D721Med (cell line): ENCODE measurements at regions not wholly inside any gene's neighbourhood (a gene's known extent, or its start where the extent isn't known, plus 50 kb on each side); places are given as distances from the start of the nearest gene placed in this dataset.

Source experiments
- DNase-seq: peaks from one replicate; pipeline ENCODE4 v3.0.0; 2011; ENCODE audit warnings: low spot score; ENCODE audit not compliant: insufficient read length
- FAIRE-seq: peaks from 2 replicates; lab custom pipeline; 2011; peaks lifted over from hg19 to GRCh38; lab: Jason Lieb, UNC
- CTCF ChIP-seq: IDR thresholded peaks from 2 replicates; pipeline ENCODE4 v1.5.1; 2012; ENCODE audit warnings: mild to moderate bottlenecking, control low read depth; ENCODE audit not compliant: insufficient read depth; ENCODE audit errors: missing control alignments

DNA sequence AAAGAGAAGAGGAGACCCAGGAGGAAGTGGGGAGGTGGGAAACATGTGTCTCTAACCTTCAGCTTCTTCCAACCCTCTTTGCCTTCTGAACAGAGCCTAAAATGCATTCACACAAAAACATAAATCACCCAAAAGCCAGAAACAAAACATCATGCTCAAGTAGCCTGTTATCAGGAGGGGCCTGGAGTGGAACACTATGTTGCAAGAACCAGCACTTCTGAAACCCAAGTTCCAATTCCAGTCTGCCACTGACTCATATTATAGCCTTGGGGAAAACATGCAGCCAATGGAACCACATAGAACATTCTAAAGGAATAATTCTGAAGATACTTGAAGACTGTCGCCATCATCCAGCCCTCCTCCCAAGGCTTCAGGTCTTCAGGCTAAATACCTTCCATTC is 169.8 kb upstream of the PLXNC1 start:
- FAIRE-seq (no peak), DNase-seq (no peak)
- no peak for TF ChIP-seq CTCF

GRCh38 chr12:93979189-93979588 is 169.2 kb upstream of the PLXNC1 start:
- FAIRE-seq (no peak), DNase-seq (no peak)
- peak; percentile 22 for TF ChIP-seq CTCF

DNA sequence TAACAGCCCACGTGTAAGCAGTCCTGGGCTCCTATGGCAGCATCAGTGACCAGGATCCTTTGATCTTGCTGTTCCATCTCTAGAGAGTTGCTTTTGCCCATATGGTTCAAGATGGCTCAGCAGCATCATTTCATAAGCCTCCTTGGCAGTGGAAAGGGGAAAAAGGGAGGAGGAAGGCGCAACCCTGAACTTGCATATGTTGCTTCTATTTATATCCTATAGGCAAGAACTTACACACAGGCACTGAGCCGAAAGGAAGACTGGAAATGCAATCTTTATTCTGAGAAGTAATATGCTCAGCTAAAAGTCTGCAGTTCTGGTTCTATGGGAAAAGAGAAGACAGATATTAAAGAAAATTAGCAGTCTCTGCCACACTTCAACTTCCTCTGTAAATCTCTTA is 167.7 kb upstream of the PLXNC1 start:
- DNase-seq (no peak), FAIRE-seq (no peak)
- TF ChIP-seq CTCF: no peak

DNA sequence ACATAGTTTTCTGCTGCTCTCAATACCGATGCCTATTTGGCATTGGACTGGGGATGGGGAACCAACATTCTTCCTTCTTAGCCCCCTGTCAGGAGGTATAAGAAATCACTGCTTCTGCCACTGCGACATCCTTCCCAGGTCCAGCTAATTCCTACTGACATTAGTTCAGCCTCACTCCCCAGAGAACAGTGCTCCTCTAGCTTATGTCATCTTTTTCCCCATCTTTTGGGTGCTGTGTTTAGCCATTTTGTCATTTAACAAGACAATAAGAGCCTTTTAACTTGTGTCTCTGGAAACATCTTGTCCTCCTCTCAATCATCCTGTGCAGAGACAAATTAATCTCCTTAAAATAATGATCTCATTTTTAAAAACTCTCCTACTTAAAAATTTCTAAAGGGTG is 167.0 kb upstream of the PLXNC1 start:
- TF ChIP-seq CTCF: no peak
- FAIRE-seq: no peak
- no peak for DNase-seq

- TF ChIP-seq CTCF: no peak
- FAIRE-seq: no peak
- no peak for DNase-seq
Measured at GRCh38 chr12:93982771-93983315, 165.5 kb upstream of the PLXNC1 start.

DNA sequence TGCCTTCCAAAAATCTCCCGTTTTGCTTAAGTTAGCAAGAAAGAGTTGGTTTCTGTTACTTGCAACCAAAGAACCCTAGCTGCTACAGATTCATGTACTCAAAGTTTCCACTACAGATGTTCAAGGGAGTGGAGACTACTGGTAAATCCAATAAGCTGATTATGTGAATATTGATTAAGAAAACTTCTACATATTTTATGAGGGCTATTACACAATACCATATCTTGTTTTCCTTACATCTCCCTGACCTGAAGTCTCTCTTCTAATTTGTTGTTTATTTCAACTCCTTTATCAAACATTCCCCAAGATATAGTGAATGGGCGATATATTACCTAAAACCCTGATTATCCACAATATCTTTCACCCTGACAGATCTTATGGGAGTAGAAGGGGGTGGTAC is 164.4 kb upstream of the PLXNC1 start:
- TF ChIP-seq CTCF: no peak
- FAIRE-seq (no peak), DNase-seq (no peak)

DNA sequence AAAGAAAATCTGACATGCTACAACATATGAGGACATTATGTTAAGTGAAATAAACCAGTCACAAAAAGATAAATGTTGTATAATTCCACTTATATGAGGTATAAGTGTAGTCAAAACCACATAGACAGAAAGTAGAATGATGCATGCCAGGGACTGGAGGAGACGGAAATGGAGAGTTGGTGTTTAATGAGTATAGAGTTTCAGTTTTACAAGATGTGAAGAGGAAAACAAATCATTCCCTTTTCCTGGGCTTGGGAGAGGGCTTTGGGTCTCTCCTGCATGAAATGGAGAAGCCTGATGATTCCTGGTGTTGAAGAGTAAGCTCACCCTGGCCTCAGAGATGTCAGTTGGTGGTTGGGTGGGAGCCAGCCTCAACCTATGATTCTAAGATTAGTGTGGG is 158.4 kb upstream of the PLXNC1 start:
- DNase-seq (no peak), FAIRE-seq (no peak)
- no peak for TF ChIP-seq CTCF
